Spinal cord (tissue), 9 donors: ENCODE measurements at regions not wholly inside any gene's neighbourhood (a gene's known extent, or its start where the extent isn't known, plus 50 kb on each side); places are given as distances from the start of the nearest gene placed in this dataset.

Experiments
- DNase-seq, 6 donors: peaks; one replicate each; pipeline versions ENCODE4 v3.0.0 to v3.0.0-alpha.2; 2013 to 2015; ENCODE audit warnings: low spot score in 6 of 6, low read depth in 4 of 6
- H3K27ac ChIP-seq: one replicate; pipeline ENCODE4 v1.5.1; 2013; ENCODE audit warnings: low read depth, low read length, control low read depth
- H3K27me3 ChIP-seq: one replicate; pipeline ENCODE4 v1.6.1; 2013; ENCODE audit warnings: low read length; ENCODE audit not compliant: control insufficient read depth, insufficient read depth
- H3K36me3 ChIP-seq: one replicate; pipeline ENCODE4 v1.6.1; 2013; ENCODE audit warnings: low read length; ENCODE audit not compliant: control insufficient read depth, insufficient read depth
- H3K4me1 ChIP-seq: one replicate; pipeline ENCODE4 v1.6.1; 2013; ENCODE audit warnings: low read length; ENCODE audit not compliant: control insufficient read depth, insufficient read depth
- H3K4me3 ChIP-seq: one replicate; pipeline ENCODE4 v1.5.1; 2013; ENCODE audit warnings: low read depth, low read length, control low read depth
- H3K9me3 ChIP-seq: one replicate; pipeline ENCODE4 v1.6.1; 2013; ENCODE audit warnings: low read length; ENCODE audit not compliant: control insufficient read depth, insufficient read depth
- WGBS: methylation state at CpG from one replicate; pipeline ENCODE4 v1.1.5; 2013; ENCODE audit warnings: missing lambda C conversion rate; ENCODE audit not compliant: insufficient coverage; 5-methylcytosine and 5-hydroxymethylcytosine counted together
- donor health status: healthy.

DNA sequence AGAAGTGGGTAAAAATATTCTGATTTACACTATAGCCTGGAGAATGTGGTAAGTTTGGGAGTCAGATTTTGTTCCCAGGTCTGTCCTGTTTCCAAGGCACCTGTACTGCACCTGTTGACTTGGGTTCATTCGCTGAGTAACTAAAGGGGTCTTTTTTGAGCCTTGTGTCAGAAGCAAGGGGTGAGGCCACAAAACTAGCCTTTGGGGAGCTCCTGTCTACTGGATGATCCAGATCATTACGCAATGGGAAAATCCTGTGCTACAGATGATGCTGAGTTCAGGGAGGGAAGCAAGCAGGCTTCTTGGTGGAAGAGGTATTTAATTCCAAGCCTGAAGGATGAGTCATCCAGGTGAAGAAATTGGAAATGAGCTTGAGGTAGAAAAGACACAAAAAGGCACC, 424.0 kb downstream of the MATN1 start:
- no peak for DNase-seq
- no peaks in the 10 kb centered on the region for H3K27me3 ChIP-seq
- no peaks in the 10 kb centered on the region for H3K4me1 ChIP-seq
- WGBS: 92% methylated on average over 2 of the region's 2 CpGs
- H3K27ac ChIP-seq: no peak overlapping the region
- no peaks in the 10 kb centered on the region for H3K36me3 ChIP-seq
- no peaks in the 10 kb centered on the region for H3K9me3 ChIP-seq
- no peak overlapping the region for H3K4me3 ChIP-seq

DNA sequence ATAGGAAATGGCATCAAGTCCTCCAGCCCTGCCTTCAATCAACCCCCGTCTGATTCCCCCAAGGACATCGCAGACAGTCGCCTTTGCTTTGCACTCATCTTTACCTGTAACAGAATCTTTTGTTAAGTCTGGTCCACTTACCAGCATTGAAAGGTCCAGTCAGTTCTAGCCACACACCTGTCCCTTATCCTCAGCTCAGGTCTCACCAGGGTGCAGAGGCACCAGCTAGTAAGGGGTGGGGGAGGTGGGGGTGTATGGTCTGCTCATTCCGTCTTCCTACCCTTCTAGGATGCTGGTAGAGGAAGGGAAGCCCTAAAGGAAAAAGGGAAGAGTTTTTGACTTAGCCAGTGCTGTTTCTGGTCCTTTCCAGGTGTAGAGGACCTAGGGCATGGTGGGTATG, 427.7 kb downstream of the MATN1 start:
- no peaks in the 10 kb centered on the region for H3K4me1 ChIP-seq
- H3K27me3 ChIP-seq: no peaks in the 10 kb centered on the region
- no peak overlapping the region for H3K4me3 ChIP-seq
- H3K27ac ChIP-seq: no peak overlapping the region
- H3K9me3 ChIP-seq: no peaks in the 10 kb centered on the region
- H3K36me3 ChIP-seq: no peaks in the 10 kb centered on the region
- WGBS: 86% methylated on average over 4 of the region's 4 CpGs
- no peak for DNase-seq

GRCh38 chr1:30295266-30295665, 428.1 kb downstream of the MATN1 start:
- H3K27ac ChIP-seq: no peak overlapping the region
- H3K36me3 ChIP-seq: no peaks in the 10 kb centered on the region
- 80% methylated on average over 1 of the region's 2 CpGs for WGBS
- DNase-seq: peak in 2 of 6 donors; percentile 32 to 72
- no peak overlapping the region for H3K4me3 ChIP-seq
- H3K9me3 ChIP-seq: no peaks in the 10 kb centered on the region
- no peaks in the 10 kb centered on the region for H3K27me3 ChIP-seq
- no peaks in the 10 kb centered on the region for H3K4me1 ChIP-seq

GRCh38 chr1:30294508-30294907, 428.9 kb downstream of the MATN1 start:
- Histone ChIP-seq H3K4me3 (no peak overlapping the region), H3K4me1 (no peaks in the 10 kb centered on the region), H3K27me3 (no peaks in the 10 kb centered on the region), H3K36me3 (no peaks in the 10 kb centered on the region), H3K9me3 (no peaks in the 10 kb centered on the region), H3K27ac (no peak overlapping the region)
- no peak for DNase-seq
- WGBS: no CpG with 5 or more reads among the region's 1 CpG

DNA sequence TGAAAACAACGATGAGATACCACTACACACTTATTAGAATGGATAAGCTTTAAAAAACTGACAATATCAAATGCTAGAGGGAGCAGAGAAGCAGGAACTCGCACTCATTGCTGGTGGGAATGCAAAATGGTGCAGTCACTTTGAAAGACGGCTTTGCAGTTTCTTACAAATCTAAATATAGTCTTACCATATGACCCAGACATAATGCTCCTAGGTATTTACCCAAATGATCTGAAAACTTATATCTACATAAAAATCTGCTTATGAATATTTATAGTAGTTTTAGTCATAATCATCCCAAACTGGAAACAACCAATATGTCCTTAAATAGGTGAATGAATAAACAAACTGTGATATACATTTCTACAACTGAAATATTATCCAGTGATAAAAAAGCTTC, 430.9 kb downstream of the MATN1 start:
- H3K9me3 ChIP-seq: no peaks in the 10 kb centered on the region
- 100% methylated on average over 1 of the region's 3 CpGs for WGBS
- DNase-seq: peak in 1 of 6 donors; percentile 38
- H3K27me3 ChIP-seq: no peaks in the 10 kb centered on the region
- H3K4me1 ChIP-seq: peaks cover 1% of the 10 kb centered on the region
- H3K27ac ChIP-seq: no peak overlapping the region
- H3K36me3 ChIP-seq: no peaks in the 10 kb centered on the region
- H3K4me3 ChIP-seq: no peak overlapping the region

DNA sequence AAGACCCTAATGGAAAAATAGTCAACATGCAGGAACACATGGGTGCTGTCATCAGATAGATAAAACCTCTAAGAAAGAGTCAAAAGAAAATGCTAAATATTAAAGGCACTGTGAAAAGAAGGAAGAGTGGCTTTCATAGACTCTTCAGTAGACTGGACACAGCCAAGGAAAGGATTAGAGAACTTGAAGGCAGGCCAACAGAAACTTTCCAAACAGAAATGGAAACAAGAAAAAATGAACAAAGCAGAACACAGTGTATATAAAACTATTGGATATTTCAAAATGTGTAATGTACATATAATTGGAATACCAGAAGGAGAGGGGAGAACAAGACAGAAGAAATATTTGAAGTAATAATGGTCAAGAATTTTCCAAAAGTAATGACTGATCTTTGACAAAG, 431.9 kb downstream of the MATN1 start:
- Histone ChIP-seq H3K27ac (no peak overlapping the region), H3K4me1 (peaks cover 10% of the 10 kb centered on the region), H3K4me3 (no peak overlapping the region), H3K36me3 (no peaks in the 10 kb centered on the region), H3K27me3 (no peaks in the 10 kb centered on the region), H3K9me3 (no peaks in the 10 kb centered on the region)
- no peak for DNase-seq

GRCh38 chr1:30290581-30290980, 432.8 kb downstream of the MATN1 start:
- H3K36me3 ChIP-seq: no peaks in the 10 kb centered on the region
- peaks cover 14% of the 10 kb centered on the region for H3K4me1 ChIP-seq
- DNase-seq: peak in 2 of 6 donors; percentile 31 to 39
- no peak overlapping the region for H3K27ac ChIP-seq
- H3K27me3 ChIP-seq: no peaks in the 10 kb centered on the region
- no peaks in the 10 kb centered on the region for H3K9me3 ChIP-seq
- WGBS: no CpG with 5 or more reads among the region's 1 CpG
- H3K4me3 ChIP-seq: no peak overlapping the region

DNA sequence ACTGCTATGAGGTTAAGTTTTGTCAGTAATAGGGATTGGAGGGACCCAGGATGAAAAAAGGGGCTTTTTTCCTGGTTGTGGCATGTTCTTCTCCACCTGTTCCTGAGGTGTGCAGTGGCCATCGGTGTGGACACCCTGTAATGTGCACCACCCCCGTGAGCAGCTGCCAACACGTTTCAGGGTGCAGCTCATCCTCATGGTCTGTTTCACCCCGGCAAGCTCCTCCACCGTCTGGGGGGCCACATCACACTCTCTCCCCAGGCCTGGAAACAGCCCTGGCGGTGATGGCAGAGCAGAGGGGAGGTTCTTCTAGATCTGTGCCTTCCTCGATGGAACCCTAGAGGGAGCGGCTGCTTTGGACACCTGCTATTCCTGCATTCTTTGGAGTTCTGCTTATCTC, 435.4 kb downstream of the MATN1 start:
- H3K27ac ChIP-seq: no peak overlapping the region
- WGBS: 93% methylated on average over 3 of the region's 8 CpGs
- no peaks in the 10 kb centered on the region for H3K9me3 ChIP-seq
- H3K4me3 ChIP-seq: no peak overlapping the region
- DNase-seq: no peak
- H3K36me3 ChIP-seq: no peaks in the 10 kb centered on the region
- peaks cover 14% of the 10 kb centered on the region for H3K4me1 ChIP-seq
- H3K27me3 ChIP-seq: no peaks in the 10 kb centered on the region

- H3K4me3 ChIP-seq: no peak overlapping the region
- no peaks in the 10 kb centered on the region for H3K9me3 ChIP-seq
- H3K27me3 ChIP-seq: no peaks in the 10 kb centered on the region
- H3K27ac ChIP-seq: no peak overlapping the region
- H3K36me3 ChIP-seq: no peaks in the 10 kb centered on the region
- DNase-seq: peak in 1 of 6 donors; percentile 79
- 25% methylated on average over 4 of the region's 6 CpGs for WGBS
- peaks cover 14% of the 10 kb centered on the region for H3K4me1 ChIP-seq
Measured at GRCh38 chr1:30286988-30287839, 436.2 kb downstream of the MATN1 start.

DNA sequence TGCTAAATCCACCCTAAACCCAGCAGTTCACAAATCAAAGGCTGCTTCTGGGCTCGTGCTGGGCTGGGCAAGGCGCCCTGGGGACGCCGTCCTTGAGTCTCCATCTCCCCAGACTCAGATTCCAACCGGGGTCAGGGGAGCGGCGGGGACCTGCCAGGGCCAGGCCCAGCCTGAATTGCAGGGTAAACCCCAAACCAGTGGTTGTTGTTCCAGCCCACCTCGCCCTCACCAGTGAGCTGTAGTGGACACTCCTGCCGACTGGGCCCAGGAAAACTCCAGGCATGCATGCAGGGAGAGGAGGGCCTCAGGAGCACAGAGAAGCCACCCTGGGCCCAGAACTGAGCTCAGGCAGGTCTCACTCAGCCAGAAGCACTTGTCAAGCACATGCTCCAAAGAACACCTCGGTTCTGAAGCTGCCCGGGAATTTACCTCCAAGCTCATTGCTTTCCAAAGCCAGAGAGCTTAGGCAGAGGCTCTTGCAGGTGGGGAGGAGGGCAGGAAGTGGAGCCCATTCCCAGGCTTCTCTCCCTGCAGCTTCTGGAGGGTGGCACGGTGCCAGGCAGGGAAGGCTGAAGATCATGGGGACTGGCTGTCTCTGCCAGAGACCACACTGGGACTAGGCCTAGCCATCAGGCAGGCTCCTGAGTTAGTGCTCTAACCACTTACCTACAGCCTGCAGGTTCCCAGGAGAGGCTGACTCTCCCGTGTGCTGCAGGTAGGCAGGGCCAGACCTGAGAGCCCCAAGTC, 437.0 kb downstream of the MATN1 start:
- DNase-seq: peak in 2 of 6 donors; percentile 50 to 65
- H3K4me3 ChIP-seq: no peak overlapping the region
- WGBS: 56% methylated on average over 11 of the region's 13 CpGs

More for the DNA sequence above, 437.0 kb downstream of the MATN1 start:
- H3K36me3 ChIP-seq: no peaks in the 10 kb centered on the region
- no peaks in the 10 kb centered on the region for H3K9me3 ChIP-seq
- no peaks in the 10 kb centered on the region for H3K27me3 ChIP-seq
- H3K27ac ChIP-seq: no peak overlapping the region
- peaks cover 14% of the 10 kb centered on the region for H3K4me1 ChIP-seq
